Progenitor cell of endocrine pancreas (in vitro differentiated cells): ENCODE measurements at regions not wholly inside any gene's neighbourhood (a gene's known extent, or its start where the extent isn't known, plus 50 kb on each side); places are given as distances from the start of the nearest gene placed in this dataset.

Experiments
- DNase-seq: peaks from one replicate; pipeline ENCODE4 v3.0.0; 2021; ENCODE audit warnings: low spot score; ENCODE audit not compliant: unreplicated experiment
- H3K27ac Mint-ChIP-seq: 2 replicates; pipeline ENCODE4 v1.8.0; 2021; ENCODE audit warnings: mild to moderate bottlenecking, moderate library complexity, mixed read lengths
- H3K27me3 Mint-ChIP-seq: 2 replicates; pipeline ENCODE4 v1.8.0; 2021; ENCODE audit warnings: mixed read lengths
- H3K36me3 Mint-ChIP-seq: 2 replicates; pipeline ENCODE4 v1.8.0; 2022; ENCODE audit warnings: mixed read lengths; ENCODE audit not compliant: insufficient read depth
- H3K4me1 Mint-ChIP-seq: 2 replicates; pipeline ENCODE4 v1.8.0; 2021; ENCODE audit warnings: low read depth, mixed read lengths
- H3K4me3 Mint-ChIP-seq: 2 replicates; pipeline ENCODE4 v1.8.0; 2021; ENCODE audit warnings: low read depth, mild to moderate bottlenecking, moderate library complexity, mixed read lengths
- H3K9me3 Mint-ChIP-seq: 2 replicates; pipeline ENCODE4 v1.8.0; 2021; ENCODE audit warnings: low read depth, mixed read lengths
- CTCF ChIP-seq: fragments of 200-600 bp; sonication (generic); IDR thresholded peaks from one replicate; pipeline ENCODE4 v1.5.0; 2021; ENCODE audit warnings: antibody characterized with exemption, mild to moderate bottlenecking; ENCODE audit not compliant: unreplicated experiment

GRCh38 chr5:118698774-118699173 lies 289.6 kb downstream of the DTWD2 start:
- Mint-ChIP-seq H3K27me3 (no peaks in the 10 kb centered on the region), H3K4me1 (no peaks in the 10 kb centered on the region), H3K27ac (no peak overlapping the region), H3K36me3 (no peaks in the 10 kb centered on the region), H3K4me3 (no peak overlapping the region), H3K9me3 (peaks cover 16% of the 10 kb centered on the region)
- DNase-seq: no peak
- TF ChIP-seq CTCF: no peak

GRCh38 chr5:118696076-118696475 lies 292.3 kb downstream of the DTWD2 start:
- Mint-ChIP-seq H3K4me3 (no peak overlapping the region), H3K27me3 (no peaks in the 10 kb centered on the region), H3K9me3 (no peaks in the 10 kb centered on the region), H3K27ac (no peak overlapping the region), H3K4me1 (no peaks in the 10 kb centered on the region), H3K36me3 (no peaks in the 10 kb centered on the region)
- TF ChIP-seq CTCF: no peak
- DNase-seq: no peak

GRCh38 chr5:118692811-118693342 lies 295.5 kb downstream of the DTWD2 start:
- TF ChIP-seq CTCF: no peak
- Mint-ChIP-seq H3K27me3 (no peaks in the 10 kb centered on the region), H3K4me1 (no peaks in the 10 kb centered on the region), H3K36me3 (no peaks in the 10 kb centered on the region), H3K4me3 (no peak overlapping the region), H3K27ac (no peak overlapping the region), H3K9me3 (no peaks in the 10 kb centered on the region)
- no peak for DNase-seq

- Mint-ChIP-seq H3K27me3 (no peaks in the 10 kb centered on the region), H3K27ac (no peak overlapping the region), H3K4me3 (no peak overlapping the region), H3K4me1 (no peaks in the 10 kb centered on the region), H3K9me3 (no peaks in the 10 kb centered on the region), H3K36me3 (no peaks in the 10 kb centered on the region)
- no peak for DNase-seq
- TF ChIP-seq CTCF: no peak
Observed at GRCh38 chr5:118687661-118688621, 300.4 kb downstream of the DTWD2 start.

- H3K27ac Mint-ChIP-seq: no peak overlapping the region
- peaks cover 5% of the 10 kb centered on the region for H3K4me1 Mint-ChIP-seq
- no peak for DNase-seq
- no peaks in the 10 kb centered on the region for H3K27me3 Mint-ChIP-seq
- no peaks in the 10 kb centered on the region for H3K9me3 Mint-ChIP-seq
- no peak for TF ChIP-seq CTCF
- no peaks in the 10 kb centered on the region for H3K36me3 Mint-ChIP-seq
- H3K4me3 Mint-ChIP-seq: no peak overlapping the region
Observed at GRCh38 chr5:118687100-118687499, 301.2 kb downstream of the DTWD2 start.
